Stomach (tissue), 4 donors: ENCODE measurements at regions not wholly inside any gene's neighbourhood (a gene's known extent, or its start where the extent isn't known, plus 50 kb on each side); places are given as distances from the start of the nearest gene placed in this dataset.

Source experiments
- CTCF ChIP-seq, 7 experiments: fragments of 450-650 bp in 4 of 7; fragments of 200-600 bp in 3 of 7; sonication (generic) in 3 of 7; IDR thresholded peaks; one replicate each; pipeline ENCODE4 v1.5.1; 2016 to 2019; ENCODE audit warnings: antibody characterized with exemption in 7 of 7, control low read depth in 2 of 7, mild to moderate bottlenecking in 1 of 7
- EP300 ChIP-seq: sonication (generic); formaldehyde crosslinking; IDR thresholded peaks from one replicate; pipeline ENCODE4 v1.6.1; 2017; ENCODE audit warnings: antibody characterized with exemption
- POLR2AphosphoS5 ChIP-seq, 3 donors: sonication (generic); formaldehyde crosslinking; IDR thresholded peaks; one replicate each; pipeline ENCODE4 v1.6.1; 2016; ENCODE audit warnings: antibody characterized with exemption in 3 of 3

DNA sequence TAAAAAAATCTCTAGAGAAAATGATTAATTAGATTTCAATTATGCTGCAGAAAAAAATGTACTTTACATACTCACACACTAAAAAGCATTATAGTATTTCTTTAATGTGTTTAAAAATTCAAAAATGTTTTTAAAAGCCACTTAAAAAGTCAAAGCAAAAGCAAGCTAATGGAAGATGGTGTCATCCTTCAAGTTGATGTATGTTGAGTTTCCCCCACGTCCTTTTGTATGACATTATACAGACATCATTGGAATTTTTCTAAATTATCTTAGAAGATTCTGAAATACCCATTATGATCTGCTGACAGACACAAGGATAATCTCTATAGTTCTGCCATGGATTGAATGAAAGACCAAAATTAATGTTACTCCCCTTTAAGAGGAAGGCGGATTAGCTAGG, 393.7 kb upstream of the TENM3 start:
- TF ChIP-seq CTCF (IDR thresholded peaks at IDR 0.05) (no peak), EP300 (no peak), POLR2AphosphoS5 (IDR thresholded peaks at IDR 0.05) (no peak)
